Mammary epithelial cell (primary cell): ENCODE measurements at regions not wholly inside any gene's neighbourhood (a gene's known extent, or its start where the extent isn't known, plus 50 kb on each side); places are given as distances from the start of the nearest gene placed in this dataset.

Experiments
- CTCF ChIP-seq, 2 donors: IDR thresholded peaks in 1 of 2; conservative IDR thresholded peaks in 1 of 2; 2 replicates each; pipeline ENCODE4 v1.5.1; 2011 to 2012; ENCODE audit warnings: inconsistent platforms in 2 of 2, low read length in 2 of 2, mild to moderate bottlenecking in 2 of 2, control low read depth in 1 of 2, low read depth in 1 of 2; ENCODE audit not compliant: insufficient read depth in 1 of 2; ENCODE audit errors: extremely low read depth in 1 of 2
- EZH2 ChIP-seq: IDR thresholded peaks from 2 replicates; pipeline ENCODE4 v1.6.1; 2012; ENCODE audit warnings: low read length, inconsistent platforms, borderline replicate concordance

DNA sequence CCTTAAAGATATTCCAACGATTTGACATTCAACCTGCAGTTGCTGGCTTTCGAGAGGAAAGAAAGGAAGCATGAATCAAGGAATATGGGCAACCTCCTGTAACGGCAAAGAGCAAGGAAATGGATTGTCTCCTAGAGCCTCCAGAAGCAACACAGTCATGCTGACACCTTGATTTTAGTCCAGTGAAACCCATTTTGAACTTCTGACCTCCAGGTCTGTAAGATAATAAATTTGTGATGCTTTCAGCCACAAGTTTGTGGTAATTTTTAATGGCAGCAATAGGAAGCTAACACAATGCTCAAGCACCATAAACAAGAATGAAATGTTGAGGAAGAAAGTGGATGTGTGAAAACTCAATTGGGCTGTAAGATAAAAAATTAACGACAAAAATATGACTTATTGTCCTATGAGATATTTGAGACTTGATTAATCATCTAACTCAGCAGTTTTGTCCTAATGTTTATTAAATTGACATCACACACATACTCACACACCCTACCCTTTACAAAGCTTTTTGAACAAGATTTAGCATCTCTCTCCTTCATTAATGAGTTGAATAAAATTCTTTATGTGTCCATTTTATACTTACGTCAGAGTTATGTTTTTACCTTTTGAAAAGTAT, 857.2 kb upstream of the INTU start:
- no peak for TF ChIP-seq CTCF (conservative IDR thresholded peaks at IDR 0.05 in 1 of 2, IDR thresholded peaks at IDR 0.05 in 1 of 2; ENCODE audit: extremely low read depth in 1 of 2, insufficient read depth in 1 of 2, low read depth in 1 of 2, low read length in 2 of 2)
- no peak for TF ChIP-seq EZH2
